ENCODE measurements at regions not wholly inside any gene's neighbourhood (a gene's known extent, or its start where the extent isn't known, plus 50 kb on each side); places are given as distances from the start of the nearest gene placed in this dataset.
A peak's percentile ranks its signal among the peaks of the same experiment; 100 is the strongest.

DNA sequence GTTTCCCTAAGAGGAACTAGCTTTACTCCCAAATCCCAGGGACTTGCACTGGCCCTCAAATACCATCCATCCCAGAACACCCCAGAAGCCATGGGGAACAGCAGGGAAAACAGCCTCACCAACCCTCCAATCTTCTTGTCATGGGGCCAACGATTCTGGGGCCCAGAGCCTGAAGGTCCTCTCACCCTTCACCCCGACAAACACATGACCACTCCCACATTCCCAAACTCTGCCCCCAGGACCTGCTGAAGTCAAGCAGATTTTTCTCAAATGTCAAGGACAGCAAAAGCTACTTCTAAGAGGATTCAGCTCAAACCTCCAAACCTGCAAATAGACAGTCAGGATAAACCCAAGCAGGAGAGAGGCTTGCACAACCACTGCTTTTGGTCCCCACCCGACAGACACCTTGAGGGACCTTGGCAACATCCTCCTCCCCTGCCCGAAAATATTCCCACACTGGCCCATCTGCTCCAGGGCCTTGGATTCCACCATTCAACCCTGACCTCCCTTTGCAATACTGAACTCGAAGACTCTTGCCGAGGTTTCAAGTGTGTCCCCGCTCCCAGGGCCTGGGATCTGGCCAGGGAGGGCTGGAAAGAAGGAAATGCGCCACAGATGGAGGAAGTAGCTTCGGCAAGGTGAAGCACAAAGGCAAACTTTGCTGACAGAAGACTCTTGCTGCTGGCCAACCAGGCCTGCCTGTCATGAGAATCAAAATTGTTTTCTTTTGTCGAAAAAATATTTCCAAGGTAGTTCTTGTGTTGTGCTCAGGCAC lies 143.3 kb downstream of the ZFP36L2 start:
- in situ Hi-C loops (cut with HindIII; ENCODE audit: low pct_unique_long_range_greater_than_20kb, low sequenced_read_pairs) (no loop called here), intact Hi-C loops (cut with micrococcal nuclease; ENCODE audit: unreplicated experiment) (no loop called here)
- POLR2A ChIA-PET, result no interaction called here
- H3K27ac ChIP-seq (ENCODE audit: low read length), result peak overlapping the region; percentile 57
- no peak for TF ChIP-seq SIN3A (IDR thresholded peaks at IDR 0.05; ENCODE audit: borderline replicate concordance, insufficient read depth, low read depth, low read length)
- TF ChIP-seq POLR2AphosphoS5 (IDR thresholded peaks at IDR 0.05; ENCODE audit: low read depth, low read length), result no peak
- TF ChIP-seq, protein P1, sequence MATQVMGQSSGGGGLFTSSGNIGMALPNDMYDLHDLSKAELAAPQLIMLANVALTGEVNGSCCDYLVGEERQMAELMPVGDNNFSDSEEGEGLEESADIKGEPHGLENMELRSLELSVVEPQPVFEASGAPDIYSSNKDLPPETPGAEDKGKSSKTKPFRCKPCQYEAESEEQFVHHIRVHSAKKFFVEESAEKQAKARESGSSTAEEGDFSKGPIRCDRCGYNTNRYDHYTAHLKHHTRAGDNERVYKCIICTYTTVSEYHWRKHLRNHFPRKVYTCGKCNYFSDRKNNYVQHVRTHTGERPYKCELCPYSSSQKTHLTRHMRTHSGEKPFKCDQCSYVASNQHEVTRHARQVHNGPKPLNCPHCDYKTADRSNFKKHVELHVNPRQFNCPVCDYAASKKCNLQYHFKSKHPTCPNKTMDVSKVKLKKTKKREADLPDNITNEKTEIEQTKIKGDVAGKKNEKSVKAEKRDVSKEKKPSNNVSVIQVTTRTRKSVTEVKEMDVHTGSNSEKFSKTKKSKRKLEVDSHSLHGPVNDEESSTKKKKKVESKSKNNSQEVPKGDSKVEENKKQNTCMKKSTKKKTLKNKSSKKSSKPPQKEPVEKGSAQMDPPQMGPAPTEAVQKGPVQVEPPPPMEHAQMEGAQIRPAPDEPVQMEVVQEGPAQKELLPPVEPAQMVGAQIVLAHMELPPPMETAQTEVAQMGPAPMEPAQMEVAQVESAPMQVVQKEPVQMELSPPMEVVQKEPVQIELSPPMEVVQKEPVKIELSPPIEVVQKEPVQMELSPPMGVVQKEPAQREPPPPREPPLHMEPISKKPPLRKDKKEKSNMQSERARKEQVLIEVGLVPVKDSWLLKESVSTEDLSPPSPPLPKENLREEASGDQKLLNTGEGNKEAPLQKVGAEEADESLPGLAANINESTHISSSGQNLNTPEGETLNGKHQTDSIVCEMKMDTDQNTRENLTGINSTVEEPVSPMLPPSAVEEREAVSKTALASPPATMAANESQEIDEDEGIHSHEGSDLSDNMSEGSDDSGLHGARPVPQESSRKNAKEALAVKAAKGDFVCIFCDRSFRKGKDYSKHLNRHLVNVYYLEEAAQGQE (IDR thresholded peaks at IDR 0.05; ENCODE audit: insufficient read depth in 1 of 2, low read depth in 2 of 2, low read length in 1 of 2), result no peak
- TF ChIP-seq, protein P2, sequence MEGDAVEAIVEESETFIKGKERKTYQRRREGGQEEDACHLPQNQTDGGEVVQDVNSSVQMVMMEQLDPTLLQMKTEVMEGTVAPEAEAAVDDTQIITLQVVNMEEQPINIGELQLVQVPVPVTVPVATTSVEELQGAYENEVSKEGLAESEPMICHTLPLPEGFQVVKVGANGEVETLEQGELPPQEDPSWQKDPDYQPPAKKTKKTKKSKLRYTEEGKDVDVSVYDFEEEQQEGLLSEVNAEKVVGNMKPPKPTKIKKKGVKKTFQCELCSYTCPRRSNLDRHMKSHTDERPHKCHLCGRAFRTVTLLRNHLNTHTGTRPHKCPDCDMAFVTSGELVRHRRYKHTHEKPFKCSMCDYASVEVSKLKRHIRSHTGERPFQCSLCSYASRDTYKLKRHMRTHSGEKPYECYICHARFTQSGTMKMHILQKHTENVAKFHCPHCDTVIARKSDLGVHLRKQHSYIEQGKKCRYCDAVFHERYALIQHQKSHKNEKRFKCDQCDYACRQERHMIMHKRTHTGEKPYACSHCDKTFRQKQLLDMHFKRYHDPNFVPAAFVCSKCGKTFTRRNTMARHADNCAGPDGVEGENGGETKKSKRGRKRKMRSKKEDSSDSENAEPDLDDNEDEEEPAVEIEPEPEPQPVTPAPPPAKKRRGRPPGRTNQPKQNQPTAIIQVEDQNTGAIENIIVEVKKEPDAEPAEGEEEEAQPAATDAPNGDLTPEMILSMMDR (IDR thresholded peaks at IDR 0.05), result no peak
- TF ChIP-seq TCF7L2 (IDR thresholded peaks at IDR 0.05; ENCODE audit: low read depth, low read length), result no peak
- ATAC-seq, result no peak
- BruUV-seq (replicated peaks), result no TSS peak
- H3K27me3 ChIP-seq (ENCODE audit: control insufficient read depth, insufficient read depth, low read length), result no peaks in the 10 kb centered on the region
- H3K36me3 ChIP-seq (ENCODE audit: control insufficient read depth, insufficient read depth, low read length), result no peaks in the 10 kb centered on the region
- H3K4me3 ChIP-seq (ENCODE audit: low read depth in 2 of 2, low read length in 2 of 2), result no peak overlapping the region
- H3K9me3 ChIP-seq (ENCODE audit: control insufficient read depth, insufficient read depth, low read depth, low read length), result no peaks in the 10 kb centered on the region
- H3K4me1 ChIP-seq (ENCODE audit: control insufficient read depth, insufficient read depth, low read length), result peaks cover 39% of the 10 kb centered on the region
- DNase-seq (ENCODE audit: low read depth, low spot score), result no peak
- CTCF ChIA-PET, result no interaction called here

DNA sequence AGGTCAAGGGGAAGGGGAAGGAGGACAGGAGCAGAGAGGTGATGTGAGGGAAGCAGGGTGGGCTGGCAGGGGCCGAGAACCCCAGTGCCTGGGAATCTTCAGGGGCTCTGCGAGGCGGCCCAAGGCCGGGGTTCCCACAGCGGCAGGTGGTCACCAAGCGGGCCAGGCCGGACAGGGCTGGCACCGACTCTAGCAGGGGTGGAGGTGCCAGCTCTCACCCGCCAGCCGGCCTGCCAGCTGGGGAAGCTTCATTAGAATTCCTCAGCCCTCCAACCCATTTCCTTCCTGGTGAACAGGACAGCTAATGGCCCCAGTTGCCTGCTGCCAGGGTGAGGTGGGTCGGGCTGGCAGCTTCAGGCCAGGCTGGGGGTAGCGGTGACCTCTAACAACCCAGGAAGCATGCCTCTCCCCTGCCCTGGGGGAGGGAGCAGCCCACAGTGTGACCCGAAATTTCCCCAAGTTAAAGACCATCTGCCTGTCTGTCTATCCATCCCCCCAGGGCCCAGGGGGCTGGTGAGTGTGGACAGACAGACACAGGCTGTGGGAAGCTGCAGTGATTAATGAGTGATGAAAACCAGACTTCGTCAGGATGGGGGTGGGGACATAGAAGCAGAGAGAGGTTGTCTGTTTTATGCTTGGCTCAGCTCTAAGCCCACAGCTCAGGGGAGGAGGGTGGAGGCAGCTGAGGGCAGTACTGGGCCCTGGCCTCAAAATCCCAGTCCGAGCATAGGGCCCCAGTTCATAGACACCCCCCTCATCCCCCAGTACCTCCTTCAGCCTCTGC lies 144.1 kb downstream of the ZFP36L2 start:
- BruUV-seq (replicated peaks), result no TSS peak
- TF ChIP-seq, protein P1 (IDR thresholded peaks at IDR 0.05; ENCODE audit: insufficient read depth in 1 of 2, low read depth in 2 of 2, low read length in 1 of 2), result no peak
- no peak for TF ChIP-seq SIN3A (IDR thresholded peaks at IDR 0.05; ENCODE audit: borderline replicate concordance, insufficient read depth, low read depth, low read length)
- TF ChIP-seq TCF7L2 (IDR thresholded peaks at IDR 0.05; ENCODE audit: low read depth, low read length), result no peak
- TF ChIP-seq POLR2AphosphoS5 (IDR thresholded peaks at IDR 0.05; ENCODE audit: low read depth, low read length), result no peak
- TF ChIP-seq, protein P2 (IDR thresholded peaks at IDR 0.05), result no peak
- intact Hi-C loops (cut with micrococcal nuclease; ENCODE audit: unreplicated experiment), result no loop called here
- DNase-seq (ENCODE audit: low read depth, low spot score), result no peak
- Histone ChIP-seq H3K4me1 (ENCODE audit: control insufficient read depth, insufficient read depth, low read length) (peaks cover 39% of the 10 kb centered on the region), H3K27ac (ENCODE audit: low read length) (peak overlapping the region; percentile 57), H3K27me3 (ENCODE audit: control insufficient read depth, insufficient read depth, low read length) (no peaks in the 10 kb centered on the region), H3K4me3 (ENCODE audit: low read depth in 2 of 2, low read length in 2 of 2) (no peak overlapping the region), H3K36me3 (ENCODE audit: control insufficient read depth, insufficient read depth, low read length) (no peaks in the 10 kb centered on the region), H3K9me3 (ENCODE audit: control insufficient read depth, insufficient read depth, low read depth, low read length) (no peaks in the 10 kb centered on the region)
- ChIA-PET POLR2A (no interaction called here), CTCF (no interaction called here)
- in situ Hi-C loops (cut with HindIII; ENCODE audit: low pct_unique_long_range_greater_than_20kb, low sequenced_read_pairs), result no loop called here
- no peak for ATAC-seq

All from Panc1 (cell line).